Cardiac septum (tissue), 1 donor: ENCODE measurements at regions not wholly inside any gene's neighbourhood (a gene's known extent, or its start where the extent isn't known, plus 50 kb on each side); places are given as distances from the start of the nearest gene placed in this dataset.

Source experiments
- DNase-seq: peaks from one replicate; pipeline ENCODE4 v3.0.0-alpha.2; 2020; ENCODE audit warnings: low spot score
- intact Hi-C: fragments of 100-400 bp; cut with DNase I; formaldehyde crosslinking; loops from one replicate; pipeline ENCODE4 v1.14.0; 2022
- donor health status: DM: no; HTN: no; CAD: no.

GRCh38 chr3:177419904-177420601 is 222.8 kb upstream of the TBL1XR1 start:
- intact Hi-C loops: no loop called here
- no peak for DNase-seq

GRCh38 chr3:177420651-177421480 is 223.6 kb upstream of the TBL1XR1 start:
- intact Hi-C loops: no loop called here
- no peak for DNase-seq

- intact Hi-C loops: no loop called here
- DNase-seq: no peak
These were observed 224.2 kb upstream of the TBL1XR1 start for GRCh38 chr3:177421481-177421785.

- intact Hi-C loops: no loop called here
- no peak for DNase-seq
These were observed 227.2 kb upstream of the TBL1XR1 start for GRCh38 chr3:177424521-177424920.

GRCh38 chr3:177425042-177425441 is 227.8 kb upstream of the TBL1XR1 start:
- intact Hi-C loops: no loop called here
- DNase-seq: no peak

- DNase-seq: no peak
- intact Hi-C loops: no loop called here
These were observed 229.0 kb upstream of the TBL1XR1 start for GRCh38 chr3:177426106-177426877.

- no peak for DNase-seq
- intact Hi-C loops: no loop called here
These were observed 229.7 kb upstream of the TBL1XR1 start for GRCh38 chr3:177426878-177427495.

- DNase-seq: no peak
These were observed 230.3 kb upstream of the TBL1XR1 start for GRCh38 chr3:177427540-177427939.

GRCh38 chr3:177429079-177429478 is 231.8 kb upstream of the TBL1XR1 start:
- intact Hi-C loops: no loop called here
- no peak for DNase-seq

More at GRCh38 chr3:177427540-177427939, 230.3 kb upstream of the TBL1XR1 start:
- intact Hi-C loops: no loop called here

- intact Hi-C loops: no loop called here
These were observed 232.5 kb upstream of the TBL1XR1 start for GRCh38 chr3:177429771-177430170.

GRCh38 chr3:177430653-177431052 is 233.4 kb upstream of the TBL1XR1 start:
- DNase-seq: no peak
- intact Hi-C loops: no loop called here

More at GRCh38 chr3:177429771-177430170, 232.5 kb upstream of the TBL1XR1 start:
- no peak for DNase-seq

- intact Hi-C loops: no loop called here
- no peak for DNase-seq
These were observed 234.4 kb upstream of the TBL1XR1 start for GRCh38 chr3:177431525-177432176.

GRCh38 chr3:177435301-177435700 is 238.0 kb upstream of the TBL1XR1 start:
- intact Hi-C loops: no loop called here
- DNase-seq: no peak

GRCh38 chr3:177437513-177438337 is 240.4 kb upstream of the TBL1XR1 start:
- intact Hi-C loops: no loop called here
- no peak for DNase-seq

GRCh38 chr3:177438596-177439220 is 241.4 kb upstream of the TBL1XR1 start:
- intact Hi-C loops: no loop called here

GRCh38 chr3:177439694-177440269 is 242.5 kb upstream of the TBL1XR1 start:
- no peak for DNase-seq
- intact Hi-C loops: no loop called here

More at GRCh38 chr3:177438596-177439220, 241.4 kb upstream of the TBL1XR1 start:
- DNase-seq: no peak

- intact Hi-C loops: no loop called here
These were observed 243.3 kb upstream of the TBL1XR1 start for GRCh38 chr3:177440456-177441104.

More at GRCh38 chr3:177440456-177441104, 243.3 kb upstream of the TBL1XR1 start:
- DNase-seq: no peak
